Keratinocyte (primary cell): ENCODE measurements at regions not wholly inside any gene's neighbourhood (a gene's known extent, or its start where the extent isn't known, plus 50 kb on each side); places are given as distances from the start of the nearest gene placed in this dataset.

Experiments
- DNase-seq: peaks from one replicate; pipeline ENCODE4 v3.0.0-alpha.2; 2011; ENCODE audit warnings: low read depth, missing footprints, low spot score
- FAIRE-seq: peaks from 2 replicates; lab custom pipeline; 2011; peaks lifted over from hg19 to GRCh38; lab: Jason Lieb, UNC
- H2AFZ ChIP-seq: 2 replicates; pipeline ENCODE4 v1.6.0; 2012; ENCODE audit warnings: low read length, control low read depth, inconsistent platforms; ENCODE audit not compliant: control insufficient read depth
- H3K27ac ChIP-seq: 2 replicates; pipeline ENCODE4 v1.5.1; 2011; ENCODE audit warnings: low read length; ENCODE audit not compliant: control insufficient read depth, insufficient read depth
- H3K27me3 ChIP-seq: 3 replicates; pipeline ENCODE4 v1.6.0; 2011; ENCODE audit warnings: low read length; ENCODE audit not compliant: control insufficient read depth, insufficient read depth; ENCODE audit errors: extremely low read depth
- H3K36me3 ChIP-seq, 2 experiments: 2 replicates in 1 of 2; 3 replicates in 1 of 2; pipeline ENCODE4 v1.5.1; 2011; ENCODE audit warnings: low read length in 2 of 2, mild to moderate bottlenecking in 1 of 2; ENCODE audit not compliant: control insufficient read depth in 2 of 2, insufficient read depth in 2 of 2; ENCODE audit errors: extremely low read depth in 1 of 2
- H3K4me1 ChIP-seq: 3 replicates; pipeline ENCODE4 v1.5.1; 2011; ENCODE audit warnings: low read length; ENCODE audit not compliant: control insufficient read depth, insufficient read depth; ENCODE audit errors: extremely low read depth
- H3K4me2 ChIP-seq: 3 replicates; pipeline ENCODE4 v1.6.0; 2011; ENCODE audit warnings: low read depth, low read length; ENCODE audit not compliant: control insufficient read depth, insufficient read depth; ENCODE audit errors: extremely low read depth
- H3K4me3 ChIP-seq, 3 experiments: fragments of 200-600 bp in 1 of 3; sonication (generic) in 1 of 3; 2 replicates in 2 of 3; 3 replicates in 1 of 3; pipeline ENCODE4 v1.5.1; 2011 to 2016; ENCODE audit warnings: low read length in 3 of 3, mild to moderate bottlenecking in 3 of 3, control low read depth in 2 of 3, inconsistent platforms in 1 of 3, low read depth in 1 of 3, mixed read lengths in 1 of 3, mixed run types in 1 of 3, moderate library complexity in 1 of 3; ENCODE audit not compliant: control insufficient read depth in 2 of 3, insufficient read depth in 2 of 3; ENCODE audit errors: extremely low read depth in 1 of 3
- H3K79me2 ChIP-seq: 2 replicates; pipeline ENCODE4 v1.6.0; 2012; ENCODE audit warnings: low read length; ENCODE audit not compliant: control insufficient read depth, insufficient read depth
- H3K9ac ChIP-seq: 3 replicates; pipeline ENCODE4 v1.6.0; 2011; ENCODE audit warnings: low read length; ENCODE audit not compliant: control insufficient read depth, insufficient read depth; ENCODE audit errors: extremely low read depth
- H3K9me1 ChIP-seq: 3 replicates; pipeline ENCODE4 v1.6.0; 2011; ENCODE audit warnings: low read length; ENCODE audit not compliant: control insufficient read depth, insufficient read depth; ENCODE audit errors: extremely low read depth
- H3K9me3 ChIP-seq: 2 replicates; pipeline ENCODE4 v1.5.1; 2012; ENCODE audit warnings: low read depth, low read length; ENCODE audit not compliant: control insufficient read depth
- H4K20me1 ChIP-seq: 3 replicates; pipeline ENCODE4 v1.6.0; 2011; ENCODE audit warnings: low read length; ENCODE audit not compliant: control insufficient read depth, insufficient read depth; ENCODE audit errors: extremely low read depth
- CTCF ChIP-seq, 3 experiments: IDR thresholded peaks in 1 of 3; conservative IDR thresholded peaks in 1 of 3; optimal IDR thresholded peaks in 1 of 3; 2 replicates in 2 of 3; 3 replicates in 1 of 3; pipeline versions ENCODE3 to v1.5.1; 2011; ENCODE audit warnings: low read length in 3 of 3, mild to moderate bottlenecking in 3 of 3, moderate library complexity in 2 of 3, control low read depth in 1 of 3, inconsistent platforms in 1 of 3; ENCODE audit not compliant: insufficient read depth in 2 of 3; ENCODE audit errors: extremely low read depth in 1 of 3
- EZH2 ChIP-seq: IDR thresholded peaks from one replicate; pipeline ENCODE4 v1.6.1; 2012; ENCODE audit warnings: inconsistent platforms, mild to moderate bottlenecking, low read length, moderate library complexity
- dilution Hi-C: fragments of 300-500 bp; cut with MboI; formaldehyde crosslinking; loops from one replicate; pipeline ENCODE4 v1.7.0; 2020; ENCODE audit warnings: low sequenced_read_pairs; ENCODE audit not compliant: extremely low pct_ligation_motif_present

- Histone ChIP-seq H3K36me3 (no peaks in the 10 kb centered on the region), H3K9me1 (no peaks in the 10 kb centered on the region), H3K79me2 (no peaks in the 10 kb centered on the region), H4K20me1 (no peaks in the 10 kb centered on the region), H3K27ac (no peak overlapping the region), H3K4me3 (no peak overlapping the region), H3K9me3 (no peaks in the 10 kb centered on the region), H3K4me2 (no peak overlapping the region), H3K27me3 (no peaks in the 10 kb centered on the region), H3K4me1 (no peaks in the 10 kb centered on the region), H3K9ac (no peak overlapping the region), H2AFZ (no peak overlapping the region)
- TF ChIP-seq EZH2 (no peak), CTCF (optimal IDR thresholded peaks at IDR 0.05 in 1 of 3, IDR thresholded peaks at IDR 0.05 in 1 of 3, conservative IDR thresholded peaks at IDR 0.05 in 1 of 3; ENCODE audit: extremely low read depth in 1 of 3, insufficient read depth in 2 of 3, low read length in 3 of 3) (peak in 2 of 3 experiments; percentile 42 to 47)
- dilution Hi-C loops, result no loop called here
- FAIRE-seq (no peak), DNase-seq (no peak)
Measured at GRCh38 chr3:63193647-63194046, 84.5 kb upstream of the SYNPR start.

DNA sequence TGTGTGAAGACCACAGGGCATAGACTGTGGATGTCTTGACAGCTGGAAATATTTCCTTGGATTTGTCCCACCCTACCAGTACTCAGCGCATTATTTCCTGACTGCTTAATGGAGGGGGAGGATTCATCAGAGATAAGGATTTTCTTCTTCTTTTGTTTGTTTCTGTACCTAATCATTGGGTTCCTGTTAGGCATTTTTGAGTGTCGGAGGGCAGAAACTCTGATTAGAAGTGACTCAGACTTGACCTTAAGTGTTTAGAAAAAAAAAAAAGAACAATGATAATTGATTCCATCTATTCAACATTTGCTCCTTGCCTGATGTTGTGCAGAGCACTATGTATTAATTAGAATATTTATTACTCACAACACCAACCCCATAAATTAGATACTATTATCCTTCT, 78.5 kb upstream of the SYNPR start:
- DNase-seq (no peak), FAIRE-seq (no peak)
- no peaks in the 10 kb centered on the region for H3K27me3 ChIP-seq
- no peaks in the 10 kb centered on the region for H3K9me3 ChIP-seq
- no peaks in the 10 kb centered on the region for H3K9me1 ChIP-seq
- no peaks in the 10 kb centered on the region for H3K79me2 ChIP-seq
- no peak overlapping the region for H3K4me2 ChIP-seq
- no peak overlapping the region for H3K4me3 ChIP-seq
- H3K27ac ChIP-seq, result no peak overlapping the region
- no peaks in the 10 kb centered on the region for H4K20me1 ChIP-seq
- H3K4me1 ChIP-seq, result no peaks in the 10 kb centered on the region
- H3K36me3 ChIP-seq, result no peaks in the 10 kb centered on the region
- dilution Hi-C loops, result no loop called here
- no peak overlapping the region for H2AFZ ChIP-seq
- H3K9ac ChIP-seq, result no peak overlapping the region
- TF ChIP-seq CTCF (optimal IDR thresholded peaks at IDR 0.05 in 1 of 3, IDR thresholded peaks at IDR 0.05 in 1 of 3, conservative IDR thresholded peaks at IDR 0.05 in 1 of 3; ENCODE audit: extremely low read depth in 1 of 3, insufficient read depth in 2 of 3, low read length in 3 of 3) (no peak), EZH2 (no peak)
